DOHH2 (cell line): ENCODE measurements at regions not wholly inside any gene's neighbourhood (a gene's known extent, or its start where the extent isn't known, plus 50 kb on each side); places are given as distances from the start of the nearest gene placed in this dataset.

Experiments used
- H3F3A ChIP-seq: fragments of 200-600 bp; sonication (generic), shearing (Covaris generic); 2 replicates; pipeline ENCODE4 v1.6.0; 2016; ENCODE audit warnings: antibody characterized with exemption, mild to moderate bottlenecking; ENCODE audit not compliant: control insufficient read depth, insufficient read depth
- H3K27ac ChIP-seq: fragments of 200-600 bp; sonication (generic); 2 replicates; pipeline ENCODE4 v1.5.1; 2014; ENCODE audit warnings: low read depth, mild to moderate bottlenecking, low read length, moderate library complexity
- H3K27me3 ChIP-seq: fragments of 200-600 bp; sonication (generic); 2 replicates; pipeline ENCODE4 v1.6.1; 2014; ENCODE audit warnings: mild to moderate bottlenecking, low read length, mixed read lengths; ENCODE audit not compliant: control insufficient read depth
- H3K36me3 ChIP-seq: fragments of 200-600 bp; sonication (generic); 2 replicates; pipeline ENCODE4 v1.6.1; 2014; ENCODE audit warnings: mild to moderate bottlenecking, low read length, moderate library complexity, mixed read lengths; ENCODE audit not compliant: control insufficient read depth
- H3K4me1 ChIP-seq: fragments of 200-600 bp; sonication (generic); 2 replicates; pipeline ENCODE4 v1.6.1; 2014; ENCODE audit warnings: mild to moderate bottlenecking, low read length, mixed read lengths; ENCODE audit not compliant: control insufficient read depth
- H3K4me2 ChIP-seq: fragments of 200-600 bp; sonication (generic); 2 replicates; pipeline ENCODE4 v1.6.0; 2014; ENCODE audit warnings: mild to moderate bottlenecking, low read length, moderate library complexity
- H3K4me3 ChIP-seq: fragments of 200-600 bp; sonication (generic); 2 replicates; pipeline ENCODE4 v1.5.1; 2014; ENCODE audit warnings: mild to moderate bottlenecking, low read length, mixed read lengths
- H3K79me2 ChIP-seq: fragments of 200-600 bp; sonication (generic); 2 replicates; pipeline ENCODE4 v1.6.1; 2014; ENCODE audit warnings: mild to moderate bottlenecking, low read length, mixed read lengths; ENCODE audit not compliant: control insufficient read depth
- H3K9me2 ChIP-seq: fragments of 200-600 bp; sonication (generic); replicated peaks from 2 replicates; pipeline ENCODE4 v1.6.1; 2014; ENCODE audit warnings: mild to moderate bottlenecking, low read length, mixed read lengths; ENCODE audit not compliant: control insufficient read depth
- H3K9me3 ChIP-seq: fragments of 200-600 bp; sonication (generic); 2 replicates; pipeline ENCODE4 v1.6.1; 2014; ENCODE audit warnings: antibody characterized with exemption, low read length, mixed read lengths; ENCODE audit not compliant: control insufficient read depth, insufficient read depth
- H4K20me1 ChIP-seq: fragments of 200-600 bp; sonication (generic); 2 replicates; pipeline ENCODE4 v1.6.0; 2014; ENCODE audit warnings: low read depth, mild to moderate bottlenecking, antibody characterized with exemption, low read length, moderate library complexity; ENCODE audit not compliant: control insufficient read depth, insufficient read depth
- EZH2phosphoT487 ChIP-seq: fragments of 200-600 bp; sonication (generic); IDR thresholded peaks from 2 replicates; pipeline ENCODE4 v1.6.1; 2017; ENCODE audit warnings: borderline replicate concordance, mild to moderate bottlenecking, antibody characterized with exemption, low read length, moderate library complexity, mixed read lengths
- TF ChIP-seq, protein P1 (sequence below): fragments of 200-600 bp; sonication (generic); IDR thresholded peaks from one replicate; pipeline ENCODE4 v1.5.1; 2014; ENCODE audit warnings: antibody characterized with exemption, mild to moderate bottlenecking, low read depth, low read length; ENCODE audit not compliant: poor library complexity, severe bottlenecking

DNA sequence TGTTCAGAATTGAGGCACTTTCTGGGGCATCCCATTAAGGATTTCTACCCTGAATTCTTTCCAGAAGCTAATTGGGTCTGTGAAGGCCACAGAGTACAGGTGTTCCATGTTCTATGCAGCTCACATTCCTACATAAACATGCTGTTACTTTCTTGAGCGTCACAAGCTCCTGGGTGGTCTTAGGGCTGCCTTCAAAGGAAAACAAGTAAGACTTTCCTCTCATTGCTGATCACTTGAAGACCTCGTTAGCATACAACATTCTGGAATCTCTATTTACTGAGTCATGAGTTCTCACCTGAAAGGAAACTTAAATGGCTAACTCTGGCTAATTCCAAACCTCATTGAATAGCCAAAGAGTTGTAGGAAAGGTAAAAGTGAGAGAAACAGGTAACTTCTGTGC is 63.0 kb upstream of the HMGA2 start:
- Histone ChIP-seq H3K4me2 (no peak overlapping the region), H3K4me3 (no peak overlapping the region), H3K9me3 (no peaks in the 10 kb centered on the region), H3K27me3 (no peaks in the 10 kb centered on the region), H3K4me1 (no peaks in the 10 kb centered on the region), H4K20me1 (no peaks in the 10 kb centered on the region), H3F3A (no peaks in the 10 kb centered on the region), H3K27ac (no peak overlapping the region), H3K9me2 (no peaks in the 10 kb centered on the region), H3K36me3 (no peaks in the 10 kb centered on the region), H3K79me2 (no peaks in the 10 kb centered on the region)
- TF ChIP-seq EZH2phosphoT487, result no peak
- TF ChIP-seq, protein P1, sequence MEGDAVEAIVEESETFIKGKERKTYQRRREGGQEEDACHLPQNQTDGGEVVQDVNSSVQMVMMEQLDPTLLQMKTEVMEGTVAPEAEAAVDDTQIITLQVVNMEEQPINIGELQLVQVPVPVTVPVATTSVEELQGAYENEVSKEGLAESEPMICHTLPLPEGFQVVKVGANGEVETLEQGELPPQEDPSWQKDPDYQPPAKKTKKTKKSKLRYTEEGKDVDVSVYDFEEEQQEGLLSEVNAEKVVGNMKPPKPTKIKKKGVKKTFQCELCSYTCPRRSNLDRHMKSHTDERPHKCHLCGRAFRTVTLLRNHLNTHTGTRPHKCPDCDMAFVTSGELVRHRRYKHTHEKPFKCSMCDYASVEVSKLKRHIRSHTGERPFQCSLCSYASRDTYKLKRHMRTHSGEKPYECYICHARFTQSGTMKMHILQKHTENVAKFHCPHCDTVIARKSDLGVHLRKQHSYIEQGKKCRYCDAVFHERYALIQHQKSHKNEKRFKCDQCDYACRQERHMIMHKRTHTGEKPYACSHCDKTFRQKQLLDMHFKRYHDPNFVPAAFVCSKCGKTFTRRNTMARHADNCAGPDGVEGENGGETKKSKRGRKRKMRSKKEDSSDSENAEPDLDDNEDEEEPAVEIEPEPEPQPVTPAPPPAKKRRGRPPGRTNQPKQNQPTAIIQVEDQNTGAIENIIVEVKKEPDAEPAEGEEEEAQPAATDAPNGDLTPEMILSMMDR, result no peak

- no peak overlapping the region for H3K4me2 ChIP-seq
- TF ChIP-seq, protein P1, result no peak
- no peak for TF ChIP-seq EZH2phosphoT487
These were observed 60.0 kb upstream of the HMGA2 start for GRCh38 chr12:65764325-65764724.

GRCh38 chr12:65765436-65765813 is 58.9 kb upstream of the HMGA2 start:
- Histone ChIP-seq H3K9me3 (no peaks in the 10 kb centered on the region), H3K4me3 (no peak overlapping the region), H3K36me3 (no peaks in the 10 kb centered on the region), H3K4me1 (no peaks in the 10 kb centered on the region), H4K20me1 (no peaks in the 10 kb centered on the region), H3K9me2 (no peaks in the 10 kb centered on the region), H3K27me3 (no peaks in the 10 kb centered on the region), H3F3A (no peaks in the 10 kb centered on the region), H3K27ac (no peak overlapping the region), H3K4me2 (no peak overlapping the region), H3K79me2 (no peaks in the 10 kb centered on the region)
- TF ChIP-seq EZH2phosphoT487, result no peak
- TF ChIP-seq, protein P1, result no peak

More at GRCh38 chr12:65764325-65764724, 60.0 kb upstream of the HMGA2 start:
- Histone ChIP-seq H3K27ac (no peak overlapping the region), H3K9me3 (no peaks in the 10 kb centered on the region), H3K36me3 (no peaks in the 10 kb centered on the region), H3K79me2 (no peaks in the 10 kb centered on the region), H3K4me1 (no peaks in the 10 kb centered on the region), H3K9me2 (no peaks in the 10 kb centered on the region), H4K20me1 (no peaks in the 10 kb centered on the region), H3K27me3 (no peaks in the 10 kb centered on the region), H3K4me3 (no peak overlapping the region), H3F3A (no peaks in the 10 kb centered on the region)

GRCh38 chr12:65769880-65770279 is 54.4 kb upstream of the HMGA2 start:
- TF ChIP-seq, protein P1, result no peak
- TF ChIP-seq EZH2phosphoT487, result no peak
- no peak overlapping the region for H3K4me2 ChIP-seq
- H3K4me1 ChIP-seq, result no peaks in the 10 kb centered on the region
- no peaks in the 10 kb centered on the region for H3F3A ChIP-seq
- H3K27ac ChIP-seq, result no peak overlapping the region
- H3K9me3 ChIP-seq, result no peaks in the 10 kb centered on the region
- H3K79me2 ChIP-seq, result no peaks in the 10 kb centered on the region
- no peaks in the 10 kb centered on the region for H3K9me2 ChIP-seq
- no peak overlapping the region for H3K4me3 ChIP-seq
- no peaks in the 10 kb centered on the region for H4K20me1 ChIP-seq
- H3K27me3 ChIP-seq, result no peaks in the 10 kb centered on the region
- no peaks in the 10 kb centered on the region for H3K36me3 ChIP-seq
